HCT116 (cell line): ENCODE measurements at regions not wholly inside any gene's neighbourhood (a gene's known extent, or its start where the extent isn't known, plus 50 kb on each side); places are given as distances from the start of the nearest gene placed in this dataset.

ENCODE experiments used
- ATAC-seq: fragments of 200-7000 bp; cut with Tn5 transposase; 2 replicates; pipeline ENCODE4 v1.9.1; 2020; ENCODE audit warnings: mild to moderate bottlenecking, moderate library complexity
- BruUV-seq: library from RNA; stranded (reverse); fragments of 400-500 nt; replicated peaks from 2 replicates; lab custom pipeline; 2021; lab: Mats Ljungman, UMichigan
- CTCF ChIA-PET: fragments of 300-600 bp; sonication (Branson Sonifier 250); formaldehyde crosslinking; loops from one replicate; lab custom pipeline; 2021; ENCODE audit warnings: antibody characterized with exemption; lab: Charles Lee
- POLR2A ChIA-PET: fragments of 300-600, 350-600 bp; sonication (Branson Sonifier 250); formaldehyde crosslinking; loops from one replicate; lab custom pipeline; 2021; ENCODE audit warnings: antibody characterized with exemption; lab: Charles Lee
- RAD21 ChIA-PET, 2 experiments: fragments of 300-600 bp; sonication (Branson Sonifier 250); formaldehyde crosslinking; loops; one replicate each; lab custom pipeline; 2023; ENCODE audit warnings: low total read pairs in 2 of 2; ENCODE audit not compliant: uncharacterized antibody in 2 of 2, unreplicated experiment in 2 of 2, low non-redundant PET in 1 of 2; lab: Charles Lee
- DNase-seq: peaks from one replicate; pipeline ENCODE4 v3.0.0-alpha.2; 2010; ENCODE audit warnings: low read depth, low spot score
- H2AFZ ChIP-seq: fragments of 200-600 bp; shearing (Covaris generic), sonication (generic); 2 replicates; pipeline ENCODE4 v1.6.1; 2017; ENCODE audit warnings: low read depth, mixed run types, mixed read lengths, antibody characterized with exemption, low read length; ENCODE audit not compliant: poor library complexity, severe bottlenecking
- H3K27ac ChIP-seq: 2 replicates; pipeline ENCODE4 v1.5.1; 2012; ENCODE audit warnings: low read depth, low read length
- H3K27me3 ChIP-seq: fragments of 200-600 bp; sonication (generic); 2 replicates; pipeline ENCODE4 v1.6.1; 2016; ENCODE audit warnings: mixed run types, low read length, mixed read lengths; ENCODE audit not compliant: insufficient read depth
- H3K36me3 ChIP-seq, 2 experiments: fragments of 200-500 bp in 1 of 2; fragments of 200-600 bp in 1 of 2; sonication (Bioruptor generic) in 1 of 2; sonication (generic) in 1 of 2; 2 replicates each; pipeline versions ENCODE4 v1.5.1 to v1.6.1; 2014 to 2016; ENCODE audit warnings: low read length in 2 of 2, inconsistent platforms in 1 of 2, mixed read lengths in 1 of 2, mixed run types in 1 of 2; ENCODE audit not compliant: insufficient read depth in 2 of 2, control insufficient read depth in 1 of 2
- H3K4me1 ChIP-seq, 2 experiments: fragments of 200-600 bp in 1 of 2; sonication (generic) in 1 of 2; 2 replicates each; pipeline versions ENCODE4 v1.5.1 to v1.6.1; 2012 to 2017; ENCODE audit warnings: low read length in 2 of 2, inconsistent platforms in 1 of 2, mild to moderate bottlenecking in 1 of 2, mixed read lengths in 1 of 2, mixed run types in 1 of 2, moderate library complexity in 1 of 2; ENCODE audit not compliant: insufficient read depth in 2 of 2, control insufficient read depth in 1 of 2
- H3K4me2 ChIP-seq: fragments of 200-600 bp; sonication (generic); 2 replicates; pipeline ENCODE4 v1.6.1; 2017; ENCODE audit warnings: mixed run types, low read length, mixed read lengths
- H3K4me3 ChIP-seq, 2 experiments: fragments of 200-600 bp in 1 of 2; sonication (generic) in 1 of 2; replicated peaks in 1 of 2; 2 replicates each; pipeline ENCODE4 v1.5.1; 2011 to 2016; ENCODE audit warnings: low read length in 2 of 2, control low read depth in 1 of 2, low read depth in 1 of 2, mild to moderate bottlenecking in 1 of 2, mixed read lengths in 1 of 2, mixed run types in 1 of 2
- H3K79me2 ChIP-seq: fragments of 200-600 bp; sonication (generic); 2 replicates; pipeline ENCODE4 v1.6.1; 2017; ENCODE audit warnings: mild to moderate bottlenecking, mixed run types, low read length, moderate library complexity, mixed read lengths; ENCODE audit not compliant: insufficient read depth
- H3K9ac ChIP-seq: fragments of 200-600 bp; sonication (generic); 2 replicates; pipeline ENCODE4 v1.6.1; 2016; ENCODE audit warnings: low read length, mixed read lengths
- H3K9me2 ChIP-seq: fragments of 200-600 bp; sonication (generic), shearing (Covaris generic); 2 replicates; pipeline ENCODE4 v1.6.1; 2017; ENCODE audit warnings: mixed run types, mild to moderate bottlenecking, moderate library complexity; ENCODE audit not compliant: insufficient read depth
- H3K9me3 ChIP-seq, 2 experiments: fragments of 200-500 bp in 1 of 2; fragments of 200-600 bp in 1 of 2; sonication (Bioruptor generic) in 1 of 2; sonication (generic) in 1 of 2; 2 replicates each; pipeline ENCODE4 v1.6.1; 2014 to 2017; ENCODE audit warnings: low read length in 2 of 2, mixed read lengths in 2 of 2, inconsistent platforms in 1 of 2, low read depth in 1 of 2, mild to moderate bottlenecking in 1 of 2, mixed run types in 1 of 2, moderate library complexity in 1 of 2; ENCODE audit not compliant: control insufficient read depth in 1 of 2, insufficient read depth in 1 of 2
- H4K20me1 ChIP-seq: fragments of 200-600 bp; sonication (generic), shearing (Covaris generic); 2 replicates; pipeline ENCODE4 v1.6.1; 2017; ENCODE audit warnings: mixed run types, mild to moderate bottlenecking, moderate library complexity; ENCODE audit not compliant: insufficient read depth
- ATF3 ChIP-seq: IDR thresholded peaks from 2 replicates; pipeline ENCODE4 v1.6.1; 2012
- CEBPB ChIP-seq: IDR thresholded peaks from 2 replicates; pipeline ENCODE4 v1.6.1; 2012; ENCODE audit warnings: low read depth
- ELF1 ChIP-seq: IDR thresholded peaks from 2 replicates; pipeline ENCODE4 v1.6.1; 2012; ENCODE audit warnings: low read depth, borderline replicate concordance
- EZH2 ChIP-seq: fragments of 200-600 bp; sonication (generic); IDR thresholded peaks from 2 replicates; pipeline ENCODE4 v1.6.1; 2017; ENCODE audit warnings: antibody characterized with exemption, mixed run types
- EZH2phosphoT487 ChIP-seq: fragments of 200-600 bp; IDR thresholded peaks from 2 replicates; pipeline ENCODE4 v1.6.1; 2018; ENCODE audit warnings: antibody characterized with exemption, borderline replicate concordance
- FOSL1 ChIP-seq: IDR thresholded peaks from 2 replicates; pipeline ENCODE4 v1.6.1; 2012; ENCODE audit warnings: low read depth
- JUND ChIP-seq: IDR thresholded peaks from 2 replicates; pipeline ENCODE4 v1.6.1; 2012
- POLR2A ChIP-seq: IDR thresholded peaks from 2 replicates; pipeline ENCODE4 v1.7.0; 2011; ENCODE audit warnings: borderline replicate concordance; ENCODE audit not compliant: insufficient read depth, insufficient read length; ENCODE audit errors: extremely low read depth
- RAD21 ChIP-seq: IDR thresholded peaks from 2 replicates; pipeline ENCODE4 v1.6.1; 2012; ENCODE audit warnings: low read depth, mild to moderate bottlenecking
- SIN3A ChIP-seq: IDR thresholded peaks from 2 replicates; pipeline ENCODE4 v1.6.1; 2012; ENCODE audit warnings: low read depth
- SRF ChIP-seq: IDR thresholded peaks from 2 replicates; pipeline ENCODE4 v1.6.1; 2012; ENCODE audit warnings: low read depth
- ZBTB33 ChIP-seq: IDR thresholded peaks from 2 replicates; pipeline ENCODE4 v1.6.1; 2011; ENCODE audit warnings: mild to moderate bottlenecking, low read length, moderate library complexity; ENCODE audit not compliant: insufficient replicate concordance; ENCODE audit errors: extremely low read depth
- ZFX ChIP-seq: fragments of 450-650 bp; IDR thresholded peaks from 2 replicates; pipeline ENCODE4 v1.6.1; 2017
- ZNF274 ChIP-seq: fragments of 200-500 bp; sonication (Bioruptor generic); IDR thresholded peaks from 2 replicates; pipeline ENCODE4 v1.6.1; 2014; ENCODE audit warnings: mild to moderate bottlenecking, low read depth, low read length, inconsistent platforms
- intact Hi-C: fragments of 100-400 bp; cut with micrococcal nuclease; formaldehyde crosslinking; loops from 2 replicates; pipeline ENCODE4 v1.10.0; 2022
- TF ChIP-seq, protein P1 (sequence below): IDR thresholded peaks from 2 replicates; pipeline ENCODE4 v1.6.1; 2012; ENCODE audit warnings: low read depth

- H3K4me3 ChIP-seq, result no peak overlapping the region
- no peak overlapping the region for H3K27ac ChIP-seq
- ChIA-PET CTCF (no interaction called here), POLR2A (no interaction called here)
- H3K27me3 ChIP-seq, result no peaks in the 10 kb centered on the region
- TF ChIP-seq POLR2A, result no peak
- TF ChIP-seq JUND, result no peak
- TF ChIP-seq CEBPB, result no peak
- no peak for TF ChIP-seq ATF3
- no peak for TF ChIP-seq EZH2phosphoT487
- no peak for TF ChIP-seq ZFX
- TF ChIP-seq SIN3A, result no peak
- TF ChIP-seq, protein P1, sequence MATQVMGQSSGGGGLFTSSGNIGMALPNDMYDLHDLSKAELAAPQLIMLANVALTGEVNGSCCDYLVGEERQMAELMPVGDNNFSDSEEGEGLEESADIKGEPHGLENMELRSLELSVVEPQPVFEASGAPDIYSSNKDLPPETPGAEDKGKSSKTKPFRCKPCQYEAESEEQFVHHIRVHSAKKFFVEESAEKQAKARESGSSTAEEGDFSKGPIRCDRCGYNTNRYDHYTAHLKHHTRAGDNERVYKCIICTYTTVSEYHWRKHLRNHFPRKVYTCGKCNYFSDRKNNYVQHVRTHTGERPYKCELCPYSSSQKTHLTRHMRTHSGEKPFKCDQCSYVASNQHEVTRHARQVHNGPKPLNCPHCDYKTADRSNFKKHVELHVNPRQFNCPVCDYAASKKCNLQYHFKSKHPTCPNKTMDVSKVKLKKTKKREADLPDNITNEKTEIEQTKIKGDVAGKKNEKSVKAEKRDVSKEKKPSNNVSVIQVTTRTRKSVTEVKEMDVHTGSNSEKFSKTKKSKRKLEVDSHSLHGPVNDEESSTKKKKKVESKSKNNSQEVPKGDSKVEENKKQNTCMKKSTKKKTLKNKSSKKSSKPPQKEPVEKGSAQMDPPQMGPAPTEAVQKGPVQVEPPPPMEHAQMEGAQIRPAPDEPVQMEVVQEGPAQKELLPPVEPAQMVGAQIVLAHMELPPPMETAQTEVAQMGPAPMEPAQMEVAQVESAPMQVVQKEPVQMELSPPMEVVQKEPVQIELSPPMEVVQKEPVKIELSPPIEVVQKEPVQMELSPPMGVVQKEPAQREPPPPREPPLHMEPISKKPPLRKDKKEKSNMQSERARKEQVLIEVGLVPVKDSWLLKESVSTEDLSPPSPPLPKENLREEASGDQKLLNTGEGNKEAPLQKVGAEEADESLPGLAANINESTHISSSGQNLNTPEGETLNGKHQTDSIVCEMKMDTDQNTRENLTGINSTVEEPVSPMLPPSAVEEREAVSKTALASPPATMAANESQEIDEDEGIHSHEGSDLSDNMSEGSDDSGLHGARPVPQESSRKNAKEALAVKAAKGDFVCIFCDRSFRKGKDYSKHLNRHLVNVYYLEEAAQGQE, result no peak
- no peak for TF ChIP-seq ZNF274
- TF ChIP-seq ELF1, result no peak
- no peak for TF ChIP-seq SRF
- no peak for TF ChIP-seq RAD21
- no peak for TF ChIP-seq FOSL1
- TF ChIP-seq ZBTB33, result no peak
- TF ChIP-seq EZH2, result no peak
- TF ChIP-seq, all 23 proteins: peak for 0
- H4K20me1 ChIP-seq, result no peaks in the 10 kb centered on the region
- no peaks in the 10 kb centered on the region for H3K79me2 ChIP-seq
- ATAC-seq (no peak), DNase-seq (no peak)
- H3K4me1 ChIP-seq, result no peaks in the 10 kb centered on the region
- BruUV-seq, result no TSS peak
- RAD21 ChIA-PET, result no interaction called here
- no peak overlapping the region for H3K9ac ChIP-seq
- H3K9me2 ChIP-seq, result no peaks in the 10 kb centered on the region
- no peaks in the 10 kb centered on the region for H3K36me3 ChIP-seq
- H2AFZ ChIP-seq, result no peak overlapping the region
- no peaks in the 10 kb centered on the region; a peak in 1 of 4 replicates for H3K9me3 ChIP-seq
- no peak overlapping the region for H3K4me2 ChIP-seq
- intact Hi-C loops, result no loop called here
Observed at GRCh38 chr13:47291107-47291656, 394.3 kb upstream of the HTR2A start.
